ENCODE measurements at regions not wholly inside any gene's neighbourhood (a gene's known extent, or its start where the extent isn't known, plus 50 kb on each side); places are given as distances from the start of the nearest gene placed in this dataset.
"Not testable (repeated sequence)": the region's sequence is repeated elsewhere in the genome, so short reads cannot be mapped to it uniquely, and the experiment has no call there.

DNA sequence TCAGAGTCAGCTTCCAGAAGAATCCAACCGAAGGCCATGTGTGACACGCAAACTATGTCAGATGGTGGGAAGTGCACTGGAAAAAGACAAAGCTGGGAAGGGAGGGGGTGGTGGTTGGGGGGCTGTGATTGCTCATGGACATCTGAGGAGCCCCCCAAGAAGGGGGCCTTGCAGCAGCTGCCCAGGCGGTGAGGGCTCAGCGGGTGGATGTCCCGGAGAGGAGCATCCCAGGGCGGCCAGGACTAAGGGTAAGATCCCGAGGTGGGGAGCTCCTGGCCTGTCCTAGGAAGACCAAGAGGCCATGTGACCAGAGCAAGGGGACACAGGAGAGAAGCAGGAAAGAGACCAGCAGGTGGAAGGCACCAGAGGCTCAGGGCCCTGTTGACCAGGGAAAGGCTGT is 299.5 kb downstream of the PREX1 start:
- DNase-seq, result no peak

DNA sequence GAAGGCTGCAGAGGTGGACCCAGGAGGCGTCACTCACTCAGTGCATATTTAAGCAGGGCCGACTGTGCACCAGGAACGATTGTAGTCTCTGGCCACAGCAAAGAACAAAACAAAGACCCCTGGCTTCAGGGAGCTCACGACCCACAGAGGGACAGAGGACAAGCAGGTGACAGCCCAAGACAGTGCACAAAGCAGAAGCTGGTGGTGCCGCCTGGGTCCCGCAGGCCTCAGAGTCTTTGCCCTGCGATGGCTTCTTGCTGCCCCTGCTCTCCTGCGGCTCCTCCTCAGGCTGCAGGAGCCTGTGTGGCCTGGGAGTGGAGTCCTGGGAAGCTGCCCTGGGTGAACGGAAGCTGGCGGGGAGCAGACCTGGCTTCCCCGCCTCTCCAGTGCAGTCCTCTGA is 300.0 kb downstream of the PREX1 start:
- no peak for DNase-seq

DNA sequence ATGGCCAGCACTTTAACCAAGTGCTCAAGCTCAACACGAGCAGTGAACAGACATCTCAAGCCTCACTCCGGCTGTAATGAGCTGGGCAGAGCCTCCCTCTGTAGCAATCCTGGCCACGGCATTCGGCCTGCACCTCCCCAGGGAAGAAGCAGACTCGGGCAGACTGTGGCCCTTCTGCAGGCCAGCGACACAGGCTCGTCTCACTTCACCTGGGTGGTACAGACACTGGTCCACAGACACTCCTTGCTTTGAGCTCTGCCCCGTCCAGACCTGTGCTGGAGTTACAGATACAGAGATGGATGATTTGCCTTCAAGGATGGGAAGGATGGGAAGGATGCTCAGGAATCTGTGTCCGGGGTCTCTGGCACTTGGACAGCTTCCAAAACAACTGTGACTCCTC is 300.9 kb downstream of the PREX1 start:
- no peak for DNase-seq

DNA sequence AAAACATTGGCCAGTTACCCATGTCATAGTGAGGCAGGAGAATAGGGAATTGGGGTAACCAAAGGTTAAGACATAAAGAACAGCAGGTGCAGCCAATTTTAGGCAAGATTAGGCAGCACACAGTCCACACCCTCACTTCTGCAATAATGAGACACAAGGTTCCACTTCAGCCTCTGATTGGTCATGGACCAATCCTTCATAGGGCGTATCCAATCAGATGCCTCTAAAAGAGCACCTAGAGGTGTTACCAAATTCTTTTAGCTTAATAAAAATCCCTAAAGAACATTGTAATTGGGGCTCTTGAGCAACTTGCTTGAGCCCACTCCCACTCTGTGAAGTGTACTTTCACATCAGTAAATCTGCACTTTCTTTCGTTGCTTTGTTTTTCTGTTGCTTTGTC is 302.4 kb downstream of the PREX1 start:
- no peak for DNase-seq

DNA sequence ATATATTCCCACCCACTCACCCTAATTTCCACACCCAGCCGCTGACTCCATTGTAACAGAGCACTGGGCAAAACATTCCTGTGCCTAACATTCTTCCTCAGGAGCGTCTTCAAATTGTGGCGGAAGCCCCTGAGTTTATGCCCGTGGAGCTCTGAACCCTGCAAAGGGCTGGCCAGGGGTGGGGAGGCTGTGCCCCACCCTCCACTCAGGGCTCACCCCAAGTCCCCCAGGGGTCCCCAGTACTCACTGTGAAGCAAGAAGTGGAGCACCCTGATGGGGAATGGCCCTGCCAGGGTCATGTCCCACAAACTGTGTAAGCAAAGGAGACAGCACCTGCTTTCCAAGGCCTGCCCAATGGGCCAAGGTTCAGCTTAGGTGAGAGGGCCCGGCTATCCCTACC is 303.2 kb downstream of the PREX1 start:
- DNase-seq, result no peak

- no peak for DNase-seq
Observed at GRCh38 chr20:48523191-48523995, 304.4 kb downstream of the PREX1 start.

DNA sequence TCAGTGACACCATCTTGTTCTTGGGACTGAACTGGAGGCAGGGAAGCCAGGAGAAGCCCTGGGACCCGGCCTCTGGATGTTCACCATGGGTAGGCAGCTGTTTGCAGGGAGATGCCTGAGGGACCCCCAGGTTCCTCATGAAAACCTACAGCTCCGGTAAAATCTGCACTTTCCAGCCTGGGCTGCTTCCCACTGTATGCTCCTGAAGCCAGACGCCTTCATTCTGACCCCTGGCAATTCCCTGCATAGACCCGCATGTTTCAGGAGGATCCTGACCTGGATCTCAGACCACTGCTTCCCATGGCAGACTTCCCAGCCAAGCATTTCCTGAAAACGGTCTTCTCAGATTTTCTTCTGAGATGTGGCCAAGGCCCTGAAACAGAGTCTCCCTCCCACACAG is 306.7 kb downstream of the PREX1 start:
- DNase-seq, result no peak

GRCh38 chr20:48516196-48516595 is 311.6 kb downstream of the PREX1 start:
- peak; percentile 70 for DNase-seq

GRCh38 chr20:48514577-48514976 is 313.2 kb downstream of the PREX1 start:
- not testable (repeated sequence) for DNase-seq

- DNase-seq, result not testable (repeated sequence)
Observed at GRCh38 chr20:48512539-48512938, 315.3 kb downstream of the PREX1 start.

DNA sequence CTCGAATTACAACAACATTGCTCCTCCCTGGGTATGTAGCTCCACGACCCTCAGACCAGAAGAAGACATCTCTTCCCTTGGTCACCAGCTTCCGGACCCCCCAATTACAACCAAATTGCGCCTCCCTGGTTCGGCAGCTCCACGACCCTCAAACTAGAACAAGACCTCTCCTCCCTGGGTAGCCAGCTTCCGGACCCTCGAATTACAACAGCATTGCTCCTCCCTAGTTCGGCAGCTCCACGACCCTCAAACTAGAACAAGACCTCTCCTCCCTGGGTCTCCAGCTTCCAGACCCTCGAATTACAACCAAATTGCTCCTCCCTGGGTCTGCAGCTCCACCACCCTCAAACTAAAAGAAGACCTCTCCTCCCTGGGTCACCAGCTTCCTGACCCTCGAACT is 322.7 kb downstream of the PREX1 start:
- DNase-seq, result not testable (repeated sequence)

DNA sequence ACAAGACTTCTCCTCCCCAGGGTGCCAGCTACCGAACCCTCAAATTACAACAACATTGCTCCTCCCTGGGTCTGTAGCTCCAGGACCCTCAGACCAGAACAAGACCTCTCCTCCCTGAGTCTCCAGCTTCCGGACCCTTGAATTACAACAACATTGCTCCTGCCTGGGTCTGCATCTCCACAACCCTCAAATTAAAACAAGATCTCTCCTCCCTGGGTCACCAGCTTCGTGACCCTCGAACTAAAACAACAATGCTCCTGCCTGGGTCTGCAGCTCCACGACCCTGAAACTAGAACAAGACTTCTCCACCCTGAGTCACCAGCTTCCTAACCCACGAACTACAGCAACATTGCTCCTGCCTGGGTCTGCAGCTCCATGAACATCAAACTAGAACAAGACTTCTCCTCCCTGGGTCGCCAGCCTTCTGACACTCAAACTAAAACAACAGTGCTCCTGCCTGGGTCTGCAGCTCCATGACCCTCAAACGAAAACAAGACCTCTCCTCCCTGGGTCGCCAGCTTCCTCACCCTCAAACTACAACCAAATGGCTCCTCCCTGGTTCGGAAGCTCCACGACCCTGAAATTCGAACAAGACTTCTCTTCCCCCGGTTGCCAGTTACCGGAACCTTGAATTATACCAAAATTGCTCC is 324.5 kb downstream of the PREX1 start:
- no peak for DNase-seq

- DNase-seq, result no peak
Observed at GRCh38 chr20:48502758-48503157, 325.0 kb downstream of the PREX1 start.

DNA sequence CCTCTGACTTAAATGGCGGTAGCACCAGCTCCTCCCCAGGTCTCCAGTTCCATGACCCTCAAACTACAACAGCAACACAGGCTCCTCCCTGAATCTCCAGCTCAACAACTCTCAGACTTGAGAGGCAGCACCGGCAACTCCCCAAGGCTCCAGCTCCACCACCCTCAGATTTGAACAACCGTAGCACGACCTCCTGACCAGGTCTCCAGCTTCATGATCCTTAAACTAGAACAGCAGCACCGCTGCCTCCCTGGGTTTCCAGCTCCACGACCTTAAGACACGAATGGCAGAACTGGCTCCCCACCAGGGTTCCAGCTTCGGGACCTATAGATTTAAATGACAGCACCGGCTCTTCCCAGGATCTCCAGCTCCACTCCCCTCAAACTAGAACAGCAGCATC is 325.8 kb downstream of the PREX1 start:
- no peak for DNase-seq

DNA sequence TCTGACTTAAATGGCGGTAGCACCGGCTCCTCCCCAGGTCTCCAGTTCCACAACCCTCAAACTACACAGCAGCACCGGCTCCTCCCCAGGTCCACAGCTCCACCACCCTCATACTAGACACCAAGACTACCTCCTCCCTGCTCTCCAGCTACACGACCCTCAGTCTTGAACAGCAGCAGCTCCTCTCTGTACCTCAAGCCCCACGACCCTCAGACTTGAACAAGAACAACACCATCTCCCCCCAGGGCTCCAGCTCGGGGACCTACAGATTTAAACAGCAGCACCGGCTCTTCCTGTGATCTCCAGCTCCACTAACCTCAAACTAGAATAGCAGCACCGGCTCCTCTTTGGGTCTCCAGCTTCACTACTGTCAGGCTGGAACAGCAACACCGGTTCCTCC is 326.9 kb downstream of the PREX1 start:
- not testable (repeated sequence) for DNase-seq

- not testable (repeated sequence) for DNase-seq
Observed at GRCh38 chr20:48498939-48499338, 328.9 kb downstream of the PREX1 start.

- DNase-seq, result not testable (repeated sequence)
Observed at GRCh38 chr20:48498125-48498524, 329.7 kb downstream of the PREX1 start.

GRCh38 chr20:48493966-48494365 is 333.8 kb downstream of the PREX1 start:
- DNase-seq, result no peak

GRCh38 chr20:48493331-48493730 is 334.5 kb downstream of the PREX1 start:
- not testable (repeated sequence) for DNase-seq

DNA sequence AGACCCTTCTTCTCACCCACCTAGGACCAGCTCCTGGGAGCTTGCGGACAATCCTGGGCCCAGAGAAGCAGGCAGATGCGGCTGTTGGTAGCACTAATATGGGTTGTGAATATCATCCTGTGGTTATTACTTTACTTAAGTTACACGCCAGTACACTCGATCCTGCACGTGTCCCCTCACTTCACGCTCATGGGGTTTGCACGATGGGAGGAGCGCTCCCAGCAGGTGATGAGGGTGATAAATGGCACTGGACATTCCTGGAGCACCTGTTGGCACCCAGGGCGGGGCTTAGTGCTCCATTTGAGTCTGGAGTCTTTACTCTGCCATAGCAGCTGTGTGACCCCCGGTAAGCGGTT is 335.1 kb downstream of the PREX1 start:
- DNase-seq, result no peak

DNA sequence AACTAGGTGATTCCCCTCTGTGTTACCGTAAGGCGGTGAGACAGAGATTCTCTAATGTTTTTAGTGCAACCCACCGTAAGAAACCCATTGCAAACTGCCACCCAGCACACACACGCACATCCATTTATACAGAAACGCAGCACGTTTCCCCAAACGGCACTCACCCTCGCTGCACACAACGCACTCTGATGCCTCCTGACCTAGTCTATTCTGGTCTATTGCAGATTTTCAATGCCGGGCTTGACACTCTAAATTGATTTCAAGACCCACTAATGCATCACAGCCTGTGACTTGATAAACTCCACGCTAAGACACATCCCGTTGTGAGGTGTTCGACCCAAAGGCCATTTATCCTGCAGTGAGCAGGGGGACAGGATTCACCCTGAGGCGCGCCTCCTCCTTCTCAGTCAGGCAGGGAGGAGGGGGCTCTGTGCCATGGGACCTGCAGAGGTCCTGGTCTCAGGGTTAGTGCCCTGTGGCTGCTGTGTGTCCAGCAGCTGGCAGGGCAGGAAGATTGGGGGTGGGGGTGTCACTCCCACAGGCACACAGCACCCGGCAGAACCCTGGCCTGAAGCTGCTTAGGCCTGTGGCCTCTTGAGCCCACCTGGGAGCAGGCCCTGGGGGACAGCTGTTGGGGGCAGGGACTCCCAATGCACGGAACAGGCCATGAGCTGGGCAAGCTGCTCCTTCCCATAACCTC is 335.6 kb downstream of the PREX1 start:
- DNase-seq, result no peak

DNA sequence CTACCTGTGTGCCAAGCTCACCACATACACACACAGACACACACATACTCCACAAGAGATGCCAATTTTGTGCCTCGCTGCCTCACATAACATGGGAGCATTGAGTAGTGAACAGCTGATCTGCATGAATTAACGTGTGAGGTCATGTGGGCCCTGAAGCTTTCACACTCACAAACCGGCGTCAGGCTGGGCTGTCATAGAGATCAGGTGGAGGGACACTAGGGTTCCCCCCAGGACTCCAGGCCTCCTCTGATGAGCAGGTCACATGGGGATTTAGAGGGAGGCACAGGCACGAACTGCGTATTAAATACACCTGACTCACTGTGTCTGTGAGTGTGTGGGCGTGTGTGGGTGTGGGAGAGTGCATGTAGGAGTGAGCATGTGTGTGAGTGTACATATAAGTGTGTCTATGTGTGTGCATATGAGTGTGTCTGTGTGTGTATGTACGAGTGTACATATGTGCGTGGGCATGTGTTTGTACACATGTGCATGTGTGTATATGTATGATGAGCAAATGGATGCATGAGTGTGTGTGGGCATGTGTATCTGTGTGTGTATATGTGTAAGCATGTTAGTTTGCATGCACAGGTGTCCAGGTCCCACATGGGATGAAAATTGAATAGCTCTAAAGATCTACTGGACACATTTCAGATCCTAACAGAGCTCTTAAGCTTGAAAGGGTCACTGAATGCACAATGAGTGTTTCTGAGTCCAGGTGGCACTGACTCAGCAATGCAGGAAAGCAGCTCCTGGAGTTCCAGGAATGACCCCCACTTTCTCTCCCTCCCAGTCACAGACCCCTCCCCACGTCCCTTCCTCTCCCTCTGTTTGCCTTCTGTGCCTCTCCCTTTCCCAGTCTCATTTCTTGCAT is 336.6 kb downstream of the PREX1 start:
- peak; percentile 33 for DNase-seq

GRCh38 chr20:48490341-48490740 is 337.5 kb downstream of the PREX1 start:
- DNase-seq, result not testable (repeated sequence)

All from NCI-H1694 (cell line).